ENCODE measurements at regions not wholly inside any gene's neighbourhood (a gene's known extent, or its start where the extent isn't known, plus 50 kb on each side); places are given as distances from the start of the nearest gene placed in this dataset.

- DNase-seq (ENCODE audit: insufficient read length) (no peak), FAIRE-seq (peak; percentile 67)
- TF ChIP-seq POLR2AphosphoS5 (IDR thresholded peaks at IDR 0.05; ENCODE audit: low read depth, low read length) (no peak), TAF1 (IDR thresholded peaks at IDR 0.05; ENCODE audit: borderline replicate concordance, low read depth, low read length) (no peak), POLR2A (IDR thresholded peaks at IDR 0.05; ENCODE audit: low read depth, low read length) (no peak)
Measured at GRCh38 chr11:80559942-80560341, 1119.1 kb upstream of the TENM4 start.

GRCh38 chr11:80553565-80553964 lies 1112.7 kb upstream of the TENM4 start:
- no peak for TF ChIP-seq POLR2AphosphoS5 (IDR thresholded peaks at IDR 0.05; ENCODE audit: low read depth, low read length)
- no peak for TF ChIP-seq TAF1 (IDR thresholded peaks at IDR 0.05; ENCODE audit: borderline replicate concordance, low read depth, low read length)
- TF ChIP-seq POLR2A (IDR thresholded peaks at IDR 0.05; ENCODE audit: low read depth, low read length): no peak
- DNase-seq (ENCODE audit: insufficient read length): no peak
- FAIRE-seq: no peak

GRCh38 chr11:80542704-80543103 lies 1101.9 kb upstream of the TENM4 start:
- no peak for DNase-seq (ENCODE audit: insufficient read length)
- TF ChIP-seq POLR2A (IDR thresholded peaks at IDR 0.05; ENCODE audit: low read depth, low read length) (no peak), TAF1 (IDR thresholded peaks at IDR 0.05; ENCODE audit: borderline replicate concordance, low read depth, low read length) (no peak), POLR2AphosphoS5 (IDR thresholded peaks at IDR 0.05; ENCODE audit: low read depth, low read length) (no peak)
- FAIRE-seq: no peak

- no peak for FAIRE-seq
- TF ChIP-seq TAF1 (IDR thresholded peaks at IDR 0.05; ENCODE audit: borderline replicate concordance, low read depth, low read length): no peak
- TF ChIP-seq POLR2A (IDR thresholded peaks at IDR 0.05; ENCODE audit: low read depth, low read length): no peak
- no peak for TF ChIP-seq POLR2AphosphoS5 (IDR thresholded peaks at IDR 0.05; ENCODE audit: low read depth, low read length)
- no peak for DNase-seq (ENCODE audit: insufficient read length)
Measured at GRCh38 chr11:80538040-80538439, 1097.2 kb upstream of the TENM4 start.

- TF ChIP-seq POLR2AphosphoS5 (IDR thresholded peaks at IDR 0.05; ENCODE audit: low read depth, low read length) (no peak), TAF1 (IDR thresholded peaks at IDR 0.05; ENCODE audit: borderline replicate concordance, low read depth, low read length) (no peak), POLR2A (IDR thresholded peaks at IDR 0.05; ENCODE audit: low read depth, low read length) (no peak)
- FAIRE-seq (no peak), DNase-seq (ENCODE audit: insufficient read length) (no peak)
Measured at GRCh38 chr11:80533463-80533862, 1092.6 kb upstream of the TENM4 start.

- DNase-seq (ENCODE audit: insufficient read length) (no peak), FAIRE-seq (no peak)
- TF ChIP-seq POLR2AphosphoS5 (IDR thresholded peaks at IDR 0.05; ENCODE audit: low read depth, low read length) (no peak), TAF1 (IDR thresholded peaks at IDR 0.05; ENCODE audit: borderline replicate concordance, low read depth, low read length) (no peak), POLR2A (IDR thresholded peaks at IDR 0.05; ENCODE audit: low read depth, low read length) (no peak)
Measured at GRCh38 chr11:80532633-80533232, 1091.9 kb upstream of the TENM4 start.

GRCh38 chr11:80529726-80530125 lies 1088.9 kb upstream of the TENM4 start:
- DNase-seq (ENCODE audit: insufficient read length) (no peak), FAIRE-seq (no peak)
- no peak for TF ChIP-seq POLR2A (IDR thresholded peaks at IDR 0.05; ENCODE audit: low read depth, low read length)
- TF ChIP-seq POLR2AphosphoS5 (IDR thresholded peaks at IDR 0.05; ENCODE audit: low read depth, low read length): no peak
- TF ChIP-seq TAF1 (IDR thresholded peaks at IDR 0.05; ENCODE audit: borderline replicate concordance, low read depth, low read length): no peak

GRCh38 chr11:80525663-80526405 lies 1085.0 kb upstream of the TENM4 start:
- FAIRE-seq (no peak), DNase-seq (ENCODE audit: insufficient read length) (no peak)
- TF ChIP-seq POLR2AphosphoS5 (IDR thresholded peaks at IDR 0.05; ENCODE audit: low read depth, low read length) (no peak), POLR2A (IDR thresholded peaks at IDR 0.05; ENCODE audit: low read depth, low read length) (no peak), TAF1 (IDR thresholded peaks at IDR 0.05; ENCODE audit: borderline replicate concordance, low read depth, low read length) (no peak)

- TF ChIP-seq TAF1 (IDR thresholded peaks at IDR 0.05; ENCODE audit: borderline replicate concordance, low read depth, low read length) (no peak), POLR2AphosphoS5 (IDR thresholded peaks at IDR 0.05; ENCODE audit: low read depth, low read length) (no peak), POLR2A (IDR thresholded peaks at IDR 0.05; ENCODE audit: low read depth, low read length) (no peak)
- DNase-seq (ENCODE audit: insufficient read length): no peak
- FAIRE-seq: no peak
Measured at GRCh38 chr11:80524349-80524748, 1083.5 kb upstream of the TENM4 start.

GRCh38 chr11:80523057-80523456 lies 1082.2 kb upstream of the TENM4 start:
- DNase-seq (ENCODE audit: insufficient read length) (no peak), FAIRE-seq (no peak)
- no peak for TF ChIP-seq POLR2AphosphoS5 (IDR thresholded peaks at IDR 0.05; ENCODE audit: low read depth, low read length)
- TF ChIP-seq TAF1 (IDR thresholded peaks at IDR 0.05; ENCODE audit: borderline replicate concordance, low read depth, low read length): no peak
- no peak for TF ChIP-seq POLR2A (IDR thresholded peaks at IDR 0.05; ENCODE audit: low read depth, low read length)

- DNase-seq (ENCODE audit: insufficient read length): no peak
- TF ChIP-seq TAF1 (IDR thresholded peaks at IDR 0.05; ENCODE audit: borderline replicate concordance, low read depth, low read length) (no peak), POLR2AphosphoS5 (IDR thresholded peaks at IDR 0.05; ENCODE audit: low read depth, low read length) (no peak), POLR2A (IDR thresholded peaks at IDR 0.05; ENCODE audit: low read depth, low read length) (no peak)
Measured at GRCh38 chr11:80521592-80521991, 1080.8 kb upstream of the TENM4 start.

GRCh38 chr11:80520507-80520887 lies 1079.7 kb upstream of the TENM4 start:
- DNase-seq (ENCODE audit: insufficient read length): no peak
- TF ChIP-seq POLR2A (IDR thresholded peaks at IDR 0.05; ENCODE audit: low read depth, low read length) (no peak), POLR2AphosphoS5 (IDR thresholded peaks at IDR 0.05; ENCODE audit: low read depth, low read length) (no peak), TAF1 (IDR thresholded peaks at IDR 0.05; ENCODE audit: borderline replicate concordance, low read depth, low read length) (no peak)
- FAIRE-seq: no peak

More at GRCh38 chr11:80521592-80521991, 1080.8 kb upstream of the TENM4 start:
- no peak for FAIRE-seq

Data from GM12892 (cell line).